Endothelial cell of umbilical vein (primary cell): ENCODE measurements at regions not wholly inside any gene's neighbourhood (a gene's known extent, or its start where the extent isn't known, plus 50 kb on each side); places are given as distances from the start of the nearest gene placed in this dataset.

Experiments used
- CTCF ChIP-seq, 2 donors: IDR thresholded peaks; 1 replicate in 1 of 2; 2 replicates in 1 of 2; pipeline ENCODE4 v1.5.1; 2011; ENCODE audit warnings: low read length in 2 of 2, mild to moderate bottlenecking in 2 of 2, moderate library complexity in 2 of 2, control low read depth in 1 of 2, inconsistent platforms in 1 of 2, low read depth in 1 of 2; ENCODE audit not compliant: insufficient read depth in 1 of 2; ENCODE audit errors: extremely low read depth in 1 of 2
- MAX ChIP-seq: IDR thresholded peaks from 2 replicates; pipeline ENCODE4 v1.6.1; 2011; ENCODE audit not compliant: insufficient read depth, insufficient read length
- MYC ChIP-seq: IDR thresholded peaks from one replicate; pipeline ENCODE4 v1.6.1; 2011; ENCODE audit warnings: mild to moderate bottlenecking, low read depth, low read length
- POLR2A ChIP-seq: IDR thresholded peaks from 2 replicates; pipeline ENCODE4 v1.6.1; 2012; ENCODE audit warnings: low read depth, mild to moderate bottlenecking, control low read depth, low read length
- POLR2AphosphoS5 ChIP-seq: IDR thresholded peaks from 2 replicates; pipeline ENCODE4 v1.6.1; 2012; ENCODE audit warnings: low read depth, mild to moderate bottlenecking, control low read depth, low read length, moderate library complexity; ENCODE audit not compliant: insufficient read depth

GRCh38 chr1:70641868-70642267, 230.8 kb downstream of the CTH start:
- no peak for TF ChIP-seq CTCF (IDR thresholded peaks at IDR 0.05; ENCODE audit: extremely low read depth in 1 of 2, insufficient read depth in 1 of 2, low read depth in 1 of 2, low read length in 2 of 2)
- TF ChIP-seq MAX: no peak
- TF ChIP-seq POLR2AphosphoS5: no peak
- no peak for TF ChIP-seq POLR2A
- TF ChIP-seq MYC: no peak
